ENCODE measurements at regions not wholly inside any gene's neighbourhood (a gene's known extent, or its start where the extent isn't known, plus 50 kb on each side); places are given as distances from the start of the nearest gene placed in this dataset.
"Not testable (repeated sequence)": the region's sequence is repeated elsewhere in the genome, so short reads cannot be mapped to it uniquely, and the experiment has no call there.

- DNase-seq = no peak
Measured at GRCh38 chr5:130836729-130837649, 328.1 kb downstream of the HINT1 start.

GRCh38 chr5:130817598-130818384, 347.3 kb downstream of the HINT1 start:
- DNase-seq = not testable (repeated sequence)

- no peak for DNase-seq
Measured at GRCh38 chr5:130815246-130815645, 349.8 kb downstream of the HINT1 start.

GRCh38 chr5:130808691-130809090, 356.4 kb downstream of the HINT1 start:
- DNase-seq = no peak

GRCh38 chr5:130805648-130806047, 359.4 kb downstream of the HINT1 start:
- no peak for DNase-seq

- no peak for DNase-seq
Measured at GRCh38 chr5:130805036-130805435, 360.0 kb downstream of the HINT1 start.

GRCh38 chr5:130801963-130802362, 363.1 kb downstream of the HINT1 start:
- DNase-seq = no peak

- DNase-seq = no peak
Measured at GRCh38 chr5:130799015-130799414, 366.0 kb downstream of the HINT1 start.

- DNase-seq = no peak
Measured at GRCh38 chr5:130797303-130797702, 367.8 kb downstream of the HINT1 start.

- DNase-seq = no peak
Measured at GRCh38 chr5:130796902-130797301, 368.2 kb downstream of the HINT1 start.

GRCh38 chr5:130796032-130796431, 369.0 kb downstream of the HINT1 start:
- no peak for DNase-seq

- DNase-seq = no peak
Measured at GRCh38 chr5:130795037-130795436, 370.0 kb downstream of the HINT1 start.

- no peak for DNase-seq
Measured at GRCh38 chr5:130777794-130778193, 387.3 kb downstream of the HINT1 start.

- DNase-seq = no peak
Measured at GRCh38 chr5:130773813-130774212, 391.2 kb downstream of the HINT1 start.

- DNase-seq = no peak
Measured at GRCh38 chr5:130762031-130762430, 403.0 kb downstream of the HINT1 start.

GRCh38 chr5:130759061-130759460, 406.0 kb downstream of the HINT1 start:
- DNase-seq = no peak

- DNase-seq = no peak
Measured at GRCh38 chr5:130747556-130747955, 417.5 kb downstream of the HINT1 start.

GRCh38 chr5:130746641-130747040, 418.4 kb downstream of the HINT1 start:
- not testable (repeated sequence) for DNase-seq

GRCh38 chr5:130743092-130743491, 422.0 kb downstream of the HINT1 start:
- DNase-seq = no peak

GRCh38 chr5:130740047-130740569, 424.9 kb downstream of the HINT1 start:
- DNase-seq = no peak

GRCh38 chr5:130731839-130732238, 433.2 kb downstream of the HINT1 start:
- DNase-seq = no peak

- DNase-seq = no peak
Measured at GRCh38 chr5:130729541-130729940, 435.5 kb downstream of the HINT1 start.

- no peak for DNase-seq
Measured at GRCh38 chr5:130727830-130728229, 437.2 kb downstream of the HINT1 start.
